ENCODE measurements at regions not wholly inside any gene's neighbourhood (a gene's known extent, or its start where the extent isn't known, plus 50 kb on each side); places are given as distances from the start of the nearest gene placed in this dataset.

GRCh38 chr4:136476753-136477152 is 1055.5 kb downstream of the PCDH18 start:
- Histone ChIP-seq H3K4me3 (replicated peaks in 1 of 2; ENCODE audit: low read depth in 1 of 2, low read length in 2 of 2) (no peak overlapping the region), H3K27ac (ENCODE audit: low read depth, low read length) (no peak overlapping the region), H3K79me2 (ENCODE audit: insufficient read depth, low read length) (no peaks in the 10 kb centered on the region), H3K4me1 (ENCODE audit: control insufficient read depth in 1 of 2, insufficient read depth in 2 of 2, low read length in 2 of 2) (no peaks in the 10 kb centered on the region), H4K20me1 (ENCODE audit: insufficient read depth) (no peaks in the 10 kb centered on the region), H3K27me3 (ENCODE audit: insufficient read depth, low read length) (no peaks in the 10 kb centered on the region), H3K36me3 (ENCODE audit: control insufficient read depth in 1 of 2, insufficient read depth in 2 of 2, low read length in 2 of 2) (no peaks in the 10 kb centered on the region), H3K4me2 (ENCODE audit: low read length) (no peak overlapping the region), H3K9me2 (ENCODE audit: insufficient read depth) (no peaks in the 10 kb centered on the region), H2AFZ (ENCODE audit: low read depth, low read length, poor library complexity, severe bottlenecking) (no peak overlapping the region), H3K9me3 (ENCODE audit: control insufficient read depth in 1 of 2, insufficient read depth in 1 of 2, low read depth in 1 of 2, low read length in 2 of 2) (no peaks in the 10 kb centered on the region), H3K9ac (ENCODE audit: low read length) (no peak overlapping the region)
- TF ChIP-seq CBX3 (IDR thresholded peaks at IDR 0.05; ENCODE audit: low read depth): no peak
- TF ChIP-seq, protein P1, sequence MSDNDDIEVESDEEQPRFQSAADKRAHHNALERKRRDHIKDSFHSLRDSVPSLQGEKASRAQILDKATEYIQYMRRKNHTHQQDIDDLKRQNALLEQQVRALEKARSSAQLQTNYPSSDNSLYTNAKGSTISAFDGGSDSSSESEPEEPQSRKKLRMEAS (IDR thresholded peaks at IDR 0.05): no peak
- no peak for TF ChIP-seq YY1 (IDR thresholded peaks at IDR 0.05; ENCODE audit: extremely low read depth, insufficient replicate concordance, low read depth, low read length)
- no peak for TF ChIP-seq POLR2AphosphoS5 (IDR thresholded peaks at IDR 0.05; ENCODE audit: low read depth, low read length)
- TF ChIP-seq TCF7L2 (IDR thresholded peaks at IDR 0.05; ENCODE audit: borderline replicate concordance, extremely low read depth, insufficient read depth, insufficient read length): no peak
- TF ChIP-seq ATF3 (IDR thresholded peaks at IDR 0.05): no peak
- TF ChIP-seq JUND (IDR thresholded peaks at IDR 0.05): no peak
- TF ChIP-seq CEBPB (IDR thresholded peaks at IDR 0.05; ENCODE audit: low read depth): no peak
- TF ChIP-seq, protein P2, sequence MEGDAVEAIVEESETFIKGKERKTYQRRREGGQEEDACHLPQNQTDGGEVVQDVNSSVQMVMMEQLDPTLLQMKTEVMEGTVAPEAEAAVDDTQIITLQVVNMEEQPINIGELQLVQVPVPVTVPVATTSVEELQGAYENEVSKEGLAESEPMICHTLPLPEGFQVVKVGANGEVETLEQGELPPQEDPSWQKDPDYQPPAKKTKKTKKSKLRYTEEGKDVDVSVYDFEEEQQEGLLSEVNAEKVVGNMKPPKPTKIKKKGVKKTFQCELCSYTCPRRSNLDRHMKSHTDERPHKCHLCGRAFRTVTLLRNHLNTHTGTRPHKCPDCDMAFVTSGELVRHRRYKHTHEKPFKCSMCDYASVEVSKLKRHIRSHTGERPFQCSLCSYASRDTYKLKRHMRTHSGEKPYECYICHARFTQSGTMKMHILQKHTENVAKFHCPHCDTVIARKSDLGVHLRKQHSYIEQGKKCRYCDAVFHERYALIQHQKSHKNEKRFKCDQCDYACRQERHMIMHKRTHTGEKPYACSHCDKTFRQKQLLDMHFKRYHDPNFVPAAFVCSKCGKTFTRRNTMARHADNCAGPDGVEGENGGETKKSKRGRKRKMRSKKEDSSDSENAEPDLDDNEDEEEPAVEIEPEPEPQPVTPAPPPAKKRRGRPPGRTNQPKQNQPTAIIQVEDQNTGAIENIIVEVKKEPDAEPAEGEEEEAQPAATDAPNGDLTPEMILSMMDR (IDR thresholded peaks at IDR 0.05 in 2 of 3, conservative IDR thresholded peaks at IDR 0.05 in 1 of 3; ENCODE audit: borderline replicate concordance in 1 of 3, insufficient read depth in 1 of 3, low read depth in 2 of 3, low read length in 2 of 3): no peak
- TF ChIP-seq ZNF274 (IDR thresholded peaks at IDR 0.05; ENCODE audit: low read depth, low read length): no peak
- TF ChIP-seq EZH2 (IDR thresholded peaks at IDR 0.05): no peak
- no peak for TF ChIP-seq SRF (IDR thresholded peaks at IDR 0.05; ENCODE audit: low read depth)
- TF ChIP-seq EZH2phosphoT487 (IDR thresholded peaks at IDR 0.05; ENCODE audit: borderline replicate concordance): no peak
- DNase-seq (ENCODE audit: low read depth, low spot score) (no peak), ATAC-seq (no peak)
- RAD21 ChIA-PET (ENCODE audit: low non-redundant PET in 1 of 2, low total read pairs in 2 of 2, uncharacterized antibody in 2 of 2, unreplicated experiment in 2 of 2): no interaction called here
- no TSS peak for BruUV-seq (replicated peaks)
- CTCF ChIA-PET: no interaction called here
- intact Hi-C loops (cut with micrococcal nuclease): no loop called here
- POLR2A ChIA-PET: no interaction called here

All from HCT116 (cell line).